Activated T-helper 1 cell treated with anti-CD3 and anti-CD28 coated beads, Interleukin-12 subunit alpha, Interleukin-12 subunit beta, Interleukin-2, Interleukin-4 antibody, amounts not matched to agents 30 ng/mL and 10 ng/mL and 1 ng/mL, durations not matched to agents 14 hours and 24 hours and 36 hours (primary cell): ENCODE measurements at regions not wholly inside any gene's neighbourhood (a gene's known extent, or its start where the extent isn't known, plus 50 kb on each side); places are given as distances from the start of the nearest gene placed in this dataset.

Source experiments
- DNase-seq: peaks from one replicate; pipeline ENCODE4 v3.0.0; 2021; ENCODE audit warnings: low spot score
- H3K27ac Mint-ChIP-seq: one replicate; pipeline ENCODE4 v1.8.0; 2021; ENCODE audit warnings: mild to moderate bottlenecking, mixed read lengths
- H3K27me3 Mint-ChIP-seq: one replicate; pipeline ENCODE4 v1.8.0; 2022; ENCODE audit warnings: mild to moderate bottlenecking, moderate library complexity, mixed read lengths; ENCODE audit not compliant: insufficient read depth
- H3K36me3 Mint-ChIP-seq: one replicate; pipeline ENCODE4 v1.8.0; 2021; ENCODE audit warnings: low read depth, mixed read lengths
- H3K4me1 Mint-ChIP-seq: one replicate; pipeline ENCODE4 v1.8.0; 2021; ENCODE audit warnings: low read depth, mixed read lengths
- H3K4me3 Mint-ChIP-seq: one replicate; pipeline ENCODE4 v1.8.0; 2021; ENCODE audit warnings: mild to moderate bottlenecking, moderate library complexity, mixed read lengths
- H3K9me3 Mint-ChIP-seq: one replicate; pipeline ENCODE4 v1.8.0; 2021; ENCODE audit warnings: mixed read lengths
- intact Hi-C: fragments of 100-400 bp; cut with micrococcal nuclease; formaldehyde crosslinking; loops from one replicate; pipeline ENCODE4 v1.15.1; 2024

DNA sequence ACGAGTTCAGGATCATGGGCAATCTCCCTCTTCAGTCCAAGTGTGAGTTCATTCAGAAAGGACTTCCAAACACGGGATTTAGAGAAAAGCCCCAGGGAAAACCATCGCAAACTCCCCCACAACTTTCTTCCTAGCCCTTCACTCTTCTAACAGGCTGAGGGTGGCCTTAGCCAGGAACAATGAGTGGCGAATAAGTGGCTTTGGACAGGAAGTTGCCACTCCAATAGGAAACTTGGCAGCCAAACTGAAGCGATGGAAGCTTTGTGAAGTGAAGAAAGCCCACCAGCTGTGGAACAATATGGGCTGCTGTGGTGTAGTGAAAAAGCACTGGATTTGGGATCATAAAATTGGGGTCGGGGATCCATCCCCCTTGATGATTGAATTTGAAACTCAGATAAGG is 193.2 kb downstream of the TEX36 start:
- H3K4me1 Mint-ChIP-seq: no peaks in the 10 kb centered on the region
- no peaks in the 10 kb centered on the region for H3K9me3 Mint-ChIP-seq
- no peak overlapping the region for H3K27ac Mint-ChIP-seq
- intact Hi-C loops: no loop called here
- no peaks in the 10 kb centered on the region for H3K27me3 Mint-ChIP-seq
- DNase-seq: no peak
- no peaks in the 10 kb centered on the region for H3K36me3 Mint-ChIP-seq
- H3K4me3 Mint-ChIP-seq: no peak overlapping the region

DNA sequence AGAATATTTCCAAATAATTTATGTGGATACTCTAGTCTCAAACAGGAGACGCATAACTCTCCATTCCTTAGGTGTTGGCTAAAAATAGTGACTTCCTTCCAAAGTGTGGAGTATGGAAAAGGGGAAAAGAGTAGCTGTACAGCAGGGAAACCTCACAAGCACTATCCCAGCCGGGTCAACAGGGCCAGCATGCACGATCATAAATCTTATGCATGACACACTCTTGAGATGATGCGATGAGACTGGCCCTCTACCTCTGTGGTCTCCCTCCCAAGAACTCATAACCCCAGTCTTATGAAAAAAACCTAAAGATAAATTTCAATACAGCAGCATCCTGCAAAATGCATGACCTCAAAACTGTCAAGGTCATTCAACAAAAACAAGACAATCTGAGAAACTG is 197.3 kb downstream of the TEX36 start:
- no peak for DNase-seq
- no peaks in the 10 kb centered on the region for H3K36me3 Mint-ChIP-seq
- intact Hi-C loops: no loop called here

DNA sequence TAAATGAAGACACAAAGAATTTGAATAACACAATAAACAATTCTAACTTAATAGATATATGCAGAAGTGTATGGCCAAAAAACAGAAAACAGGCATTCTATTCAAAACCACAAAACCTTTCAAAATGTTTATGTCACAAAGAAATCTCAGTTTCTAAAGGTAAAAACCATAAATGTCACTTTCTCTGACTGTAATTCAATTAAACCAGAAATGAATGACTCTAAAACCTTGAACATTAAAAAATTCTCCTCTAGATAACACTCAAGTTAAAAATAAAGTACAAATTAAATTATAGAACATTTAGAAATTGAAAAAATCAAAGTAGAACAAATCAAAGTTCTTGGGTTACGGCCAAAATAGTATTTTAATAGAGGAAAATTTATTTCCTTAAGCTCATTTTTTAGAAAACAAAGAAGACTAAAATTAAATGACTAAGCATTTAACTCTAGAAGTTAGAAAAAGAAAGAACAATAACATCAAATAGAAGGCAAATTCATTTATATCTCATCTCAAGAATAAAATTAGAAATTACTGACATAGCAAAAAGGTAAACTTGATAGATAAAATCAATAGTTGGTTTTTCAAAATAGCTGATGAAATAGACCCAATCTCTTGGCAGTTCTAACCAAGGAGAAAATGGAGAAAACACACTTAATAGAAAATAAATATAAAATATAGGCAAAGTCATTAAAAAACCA is 198.8 kb downstream of the TEX36 start:
- H3K4me3 Mint-ChIP-seq: no peak overlapping the region
- intact Hi-C loops: no loop called here
- no peaks in the 10 kb centered on the region for H3K36me3 Mint-ChIP-seq
- no peak overlapping the region for H3K27ac Mint-ChIP-seq
- H3K4me1 Mint-ChIP-seq: no peaks in the 10 kb centered on the region
- peaks cover 3% of the 10 kb centered on the region for H3K27me3 Mint-ChIP-seq
- DNase-seq: no peak
- no peaks in the 10 kb centered on the region for H3K9me3 Mint-ChIP-seq

More for the DNA sequence above, 197.3 kb downstream of the TEX36 start:
- Mint-ChIP-seq H3K4me3 (no peak overlapping the region), H3K27me3 (peaks cover 3% of the 10 kb centered on the region), H3K9me3 (no peaks in the 10 kb centered on the region), H3K27ac (no peak overlapping the region), H3K4me1 (no peaks in the 10 kb centered on the region)

DNA sequence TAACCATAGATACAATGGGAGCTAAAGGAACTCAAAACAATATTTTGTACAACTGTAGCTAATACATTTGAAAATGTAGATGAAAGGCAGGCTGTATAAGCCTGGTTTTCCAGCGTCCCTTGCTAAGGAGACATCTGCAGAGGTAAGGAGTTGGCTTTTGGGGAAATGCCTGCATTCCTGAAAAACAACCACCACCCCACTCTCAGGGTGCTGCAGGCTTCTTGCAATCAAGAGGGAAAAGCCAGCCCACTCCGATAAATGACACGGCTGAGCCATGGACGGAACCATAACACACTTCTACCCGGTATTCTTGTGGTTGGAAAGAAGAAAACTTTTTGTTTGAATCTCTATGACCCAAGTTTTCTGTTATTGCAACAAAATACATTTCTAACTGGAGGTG is 200.3 kb downstream of the TEX36 start:
- H3K4me1 Mint-ChIP-seq: no peaks in the 10 kb centered on the region
- H3K27ac Mint-ChIP-seq: no peak overlapping the region
- peaks cover 3% of the 10 kb centered on the region for H3K27me3 Mint-ChIP-seq
- H3K4me3 Mint-ChIP-seq: no peak overlapping the region
- DNase-seq: no peak
- H3K9me3 Mint-ChIP-seq: no peaks in the 10 kb centered on the region
- intact Hi-C loops: no loop called here
- H3K36me3 Mint-ChIP-seq: no peaks in the 10 kb centered on the region

DNA sequence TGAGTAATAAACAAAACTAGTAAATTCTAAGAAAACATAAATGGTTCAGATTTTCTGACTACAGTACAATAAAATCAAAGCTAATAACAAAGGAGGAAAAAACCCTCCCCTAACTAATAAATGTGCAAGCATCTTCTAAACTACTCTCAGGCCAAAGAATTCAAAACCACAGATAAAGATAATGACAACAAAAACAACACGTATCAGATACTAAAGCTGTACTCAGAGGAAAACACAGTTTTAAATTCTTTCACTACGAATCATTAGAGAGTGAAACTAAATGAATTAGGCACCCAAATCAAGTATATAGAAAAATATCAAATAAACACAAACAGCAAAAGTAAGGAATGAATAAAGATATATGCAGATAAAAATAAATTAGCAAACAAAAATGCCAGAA is 200.9 kb downstream of the TEX36 start:
- Mint-ChIP-seq H3K36me3 (no peaks in the 10 kb centered on the region), H3K27ac (no peak overlapping the region), H3K4me1 (no peaks in the 10 kb centered on the region), H3K4me3 (no peak overlapping the region), H3K9me3 (no peaks in the 10 kb centered on the region), H3K27me3 (peaks cover 3% of the 10 kb centered on the region)
- intact Hi-C loops: no loop called here
- no peak for DNase-seq

DNA sequence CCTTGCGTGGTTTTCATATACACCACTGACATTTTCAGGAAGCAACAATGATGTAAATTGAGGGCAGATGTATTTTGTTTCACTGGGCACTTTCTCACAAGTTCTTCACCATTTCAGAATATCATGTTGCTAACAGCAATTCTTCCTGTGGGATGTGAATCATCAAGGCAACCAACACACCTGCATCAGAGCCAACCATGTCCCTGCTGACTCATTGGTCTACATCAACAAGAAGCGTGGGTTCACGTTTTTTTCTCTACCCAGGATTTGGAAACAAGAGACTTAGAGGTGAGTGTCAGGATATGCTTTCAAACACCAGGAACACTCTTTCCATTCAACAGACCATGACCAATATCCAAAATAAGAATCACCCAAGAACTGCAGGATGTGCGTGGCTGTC is 203.9 kb downstream of the TEX36 start:
- peaks cover 3% of the 10 kb centered on the region for H3K27me3 Mint-ChIP-seq
- no peaks in the 10 kb centered on the region for H3K9me3 Mint-ChIP-seq
- H3K36me3 Mint-ChIP-seq: no peaks in the 10 kb centered on the region
- DNase-seq: no peak
- no peaks in the 10 kb centered on the region for H3K4me1 Mint-ChIP-seq
- H3K27ac Mint-ChIP-seq: no peak overlapping the region
- intact Hi-C loops: no loop called here
- no peak overlapping the region for H3K4me3 Mint-ChIP-seq

DNA sequence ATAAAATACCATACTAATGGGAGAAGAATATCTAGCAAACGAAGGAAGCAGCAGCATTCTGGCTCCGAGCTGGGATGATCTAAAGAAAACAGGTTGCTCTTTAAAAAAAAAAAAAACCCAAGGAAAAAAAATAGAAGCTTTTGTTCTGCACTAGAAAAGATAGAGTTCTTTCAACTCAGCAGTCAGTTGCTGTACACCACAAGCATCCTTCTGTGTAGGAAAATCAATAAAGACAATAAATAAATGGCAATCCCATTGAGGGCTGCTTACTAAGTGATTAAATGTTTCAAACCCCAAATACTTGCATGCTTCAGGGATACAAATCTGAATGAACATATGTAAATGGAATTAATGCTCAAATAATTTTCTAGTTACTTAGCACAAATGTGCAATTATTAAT is 207.1 kb downstream of the TEX36 start:
- Mint-ChIP-seq H3K27ac (no peak overlapping the region), H3K4me3 (no peak overlapping the region), H3K27me3 (peaks cover 2% of the 10 kb centered on the region), H3K9me3 (no peaks in the 10 kb centered on the region), H3K36me3 (no peaks in the 10 kb centered on the region), H3K4me1 (no peaks in the 10 kb centered on the region)
- intact Hi-C loops: no loop called here
- no peak for DNase-seq

DNA sequence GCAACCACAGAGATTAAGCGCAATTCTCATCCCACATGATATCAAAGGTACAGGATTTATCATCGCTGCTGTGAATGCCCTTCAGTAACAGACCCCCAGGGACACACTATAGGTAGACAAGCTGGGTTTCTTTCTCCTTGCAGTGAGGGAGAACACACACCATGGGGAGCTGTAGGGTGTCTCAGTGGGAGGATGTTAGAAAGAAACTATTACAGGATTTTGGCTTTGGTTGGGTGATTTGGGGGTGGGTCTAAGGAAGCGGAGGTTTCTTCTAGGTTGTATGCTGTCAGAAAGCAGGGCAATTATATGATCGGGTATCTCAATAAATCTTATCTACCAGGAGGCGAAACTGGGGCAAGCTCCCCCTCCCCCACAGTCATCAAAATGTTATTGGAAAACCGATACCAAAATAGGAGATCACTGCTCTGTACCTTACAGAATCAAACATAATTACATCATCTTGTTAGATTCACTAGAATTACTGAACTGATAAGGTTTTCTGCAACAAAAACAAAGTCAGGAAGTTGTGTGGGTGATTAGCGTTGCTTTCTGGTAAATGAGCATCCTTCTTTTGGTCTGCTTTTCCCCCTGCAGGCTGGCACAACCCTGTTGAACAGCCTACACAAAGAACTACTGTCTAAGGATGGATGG is 209.7 kb downstream of the TEX36 start:
- H3K36me3 Mint-ChIP-seq: no peaks in the 10 kb centered on the region
- peaks cover 2% of the 10 kb centered on the region for H3K27me3 Mint-ChIP-seq
- H3K4me1 Mint-ChIP-seq: no peaks in the 10 kb centered on the region
- DNase-seq: no peak
- no peak overlapping the region for H3K27ac Mint-ChIP-seq
- H3K9me3 Mint-ChIP-seq: no peaks in the 10 kb centered on the region
- intact Hi-C loops: no loop called here
- H3K4me3 Mint-ChIP-seq: no peak overlapping the region

DNA sequence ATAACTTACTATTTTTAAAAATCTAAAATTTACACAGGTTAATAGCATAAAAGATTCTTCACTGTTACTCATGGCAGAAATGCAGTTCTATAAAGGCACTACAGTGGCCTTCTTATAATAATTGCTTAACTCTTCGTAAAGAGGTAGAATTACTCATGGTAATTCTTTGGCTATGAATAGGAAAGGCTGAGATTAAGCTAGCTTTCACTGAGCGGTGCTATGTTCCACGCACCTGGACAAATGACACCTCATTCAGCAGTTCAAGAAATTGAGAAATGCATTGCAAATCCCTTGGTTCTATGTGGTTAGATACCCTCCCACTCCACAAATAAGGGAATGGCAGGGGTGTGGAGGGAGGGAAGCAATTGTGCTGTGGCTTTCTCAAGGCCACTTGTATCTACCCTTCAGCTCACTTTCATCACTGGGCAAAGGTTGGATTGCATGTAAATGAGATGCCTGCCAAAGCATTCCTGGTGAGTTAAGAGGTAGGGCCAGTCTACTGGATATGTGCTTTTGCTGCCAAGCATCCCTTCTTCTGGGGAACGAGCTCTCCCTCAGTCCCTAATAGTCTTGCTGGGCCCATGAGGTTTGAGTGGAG is 210.9 kb downstream of the TEX36 start:
- no peak overlapping the region for H3K4me3 Mint-ChIP-seq

DNA sequence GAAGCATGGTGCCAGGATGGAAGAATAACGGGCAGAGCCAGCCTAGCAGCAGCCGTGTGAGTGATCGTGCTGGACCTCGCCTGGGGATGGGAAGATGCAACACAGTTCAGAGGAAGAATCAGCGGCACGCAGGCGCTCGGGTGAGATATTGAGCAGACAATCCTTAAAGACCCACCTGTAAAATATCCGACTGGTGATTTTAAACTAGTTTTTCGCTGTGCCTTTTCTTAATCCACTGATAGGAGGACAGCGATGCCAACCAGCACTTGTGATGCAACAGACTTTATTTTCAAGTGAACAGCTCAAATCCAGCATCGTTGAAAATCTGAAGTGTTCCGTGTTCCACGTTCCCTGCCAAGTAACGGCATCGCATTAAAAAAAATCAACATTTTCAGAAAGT is 214.7 kb downstream of the TEX36 start:
- Mint-ChIP-seq H3K4me1 (no peaks in the 10 kb centered on the region), H3K36me3 (no peaks in the 10 kb centered on the region), H3K9me3 (no peaks in the 10 kb centered on the region), H3K27me3 (peaks cover 2% of the 10 kb centered on the region), H3K27ac (no peak overlapping the region), H3K4me3 (no peak overlapping the region)
- intact Hi-C loops: no loop called here
- DNase-seq: no peak

More for the DNA sequence above, 210.9 kb downstream of the TEX36 start:
- H3K4me1 Mint-ChIP-seq: no peaks in the 10 kb centered on the region
- no peak overlapping the region for H3K27ac Mint-ChIP-seq
- intact Hi-C loops: no loop called here
- H3K27me3 Mint-ChIP-seq: peaks cover 2% of the 10 kb centered on the region
- H3K9me3 Mint-ChIP-seq: no peaks in the 10 kb centered on the region
- no peaks in the 10 kb centered on the region for H3K36me3 Mint-ChIP-seq
- no peak for DNase-seq

DNA sequence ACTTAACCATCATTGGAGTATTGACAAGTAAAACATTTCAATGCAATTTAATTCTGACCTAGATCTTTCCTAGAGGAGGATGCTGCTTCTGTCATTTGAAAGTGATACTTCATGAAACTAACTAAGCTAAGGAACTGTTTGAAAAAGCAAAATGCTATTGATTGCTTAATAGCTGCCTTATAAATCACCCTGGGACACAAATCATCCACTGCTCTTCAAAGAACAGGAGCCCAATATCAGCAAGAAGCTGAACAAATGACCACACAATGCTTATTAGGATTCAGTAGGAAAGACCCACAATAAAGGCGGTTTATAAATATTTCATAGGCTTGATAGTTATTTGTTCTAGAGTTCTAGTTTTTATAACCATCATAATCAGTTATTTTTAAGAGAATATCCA is 216.3 kb downstream of the TEX36 start:
- no peak overlapping the region for H3K27ac Mint-ChIP-seq
- H3K9me3 Mint-ChIP-seq: no peaks in the 10 kb centered on the region
- H3K27me3 Mint-ChIP-seq: peaks cover 2% of the 10 kb centered on the region
- no peaks in the 10 kb centered on the region for H3K4me1 Mint-ChIP-seq
- H3K36me3 Mint-ChIP-seq: no peaks in the 10 kb centered on the region
- no peak for DNase-seq
- H3K4me3 Mint-ChIP-seq: no peak overlapping the region
- intact Hi-C loops: no loop called here

DNA sequence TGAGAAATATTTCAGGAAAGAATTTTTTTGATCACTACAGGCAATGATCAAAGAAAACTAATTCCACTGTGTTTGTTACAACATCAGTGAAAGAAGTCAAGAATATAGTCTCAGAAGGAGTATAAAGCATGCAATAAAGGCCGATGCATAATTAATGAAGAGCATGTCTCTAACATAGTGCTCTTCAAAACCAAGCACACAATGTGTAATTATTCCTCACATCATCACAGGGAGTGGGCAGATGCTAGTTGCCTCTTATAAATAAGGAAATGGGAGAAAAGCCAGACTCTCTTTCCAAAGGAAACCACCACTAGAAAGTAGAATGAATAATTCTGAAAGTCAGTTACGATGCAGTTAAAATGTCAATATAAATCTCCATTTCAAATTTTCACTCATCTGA is 220.1 kb downstream of the TEX36 start:
- intact Hi-C loops: no loop called here
- Mint-ChIP-seq H3K4me1 (no peaks in the 10 kb centered on the region), H3K27me3 (no peaks in the 10 kb centered on the region), H3K27ac (no peak overlapping the region), H3K36me3 (no peaks in the 10 kb centered on the region), H3K4me3 (no peak overlapping the region), H3K9me3 (no peaks in the 10 kb centered on the region)
- no peak for DNase-seq

DNA sequence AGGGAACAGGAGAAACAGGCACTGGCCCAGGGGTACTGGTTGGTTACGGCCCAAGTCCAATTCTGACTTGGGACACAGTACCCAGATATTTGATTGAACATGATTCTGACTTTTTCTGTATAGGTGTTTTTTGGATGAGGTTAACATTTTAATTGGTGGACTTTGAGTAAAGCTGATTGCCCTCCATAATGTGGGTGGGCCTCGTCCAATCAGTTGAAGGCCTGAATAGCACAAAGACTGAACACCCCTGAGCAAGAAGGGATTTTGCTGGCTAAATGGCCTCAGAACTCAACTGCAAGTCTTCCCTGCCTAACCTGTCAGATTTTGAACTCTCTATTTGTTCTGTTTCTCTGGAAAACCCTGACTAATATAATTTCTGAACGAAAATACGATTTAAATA is 222.6 kb downstream of the TEX36 start:
- H3K9me3 Mint-ChIP-seq: no peaks in the 10 kb centered on the region
- DNase-seq: no peak
- no peaks in the 10 kb centered on the region for H3K4me1 Mint-ChIP-seq
- H3K27me3 Mint-ChIP-seq: no peaks in the 10 kb centered on the region
- H3K27ac Mint-ChIP-seq: no peak overlapping the region
- intact Hi-C loops: no loop called here
- no peak overlapping the region for H3K4me3 Mint-ChIP-seq
- H3K36me3 Mint-ChIP-seq: no peaks in the 10 kb centered on the region
